ENCODE measurements at regions not wholly inside any gene's neighbourhood (a gene's known extent, or its start where the extent isn't known, plus 50 kb on each side); places are given as distances from the start of the nearest gene placed in this dataset.

DNA sequence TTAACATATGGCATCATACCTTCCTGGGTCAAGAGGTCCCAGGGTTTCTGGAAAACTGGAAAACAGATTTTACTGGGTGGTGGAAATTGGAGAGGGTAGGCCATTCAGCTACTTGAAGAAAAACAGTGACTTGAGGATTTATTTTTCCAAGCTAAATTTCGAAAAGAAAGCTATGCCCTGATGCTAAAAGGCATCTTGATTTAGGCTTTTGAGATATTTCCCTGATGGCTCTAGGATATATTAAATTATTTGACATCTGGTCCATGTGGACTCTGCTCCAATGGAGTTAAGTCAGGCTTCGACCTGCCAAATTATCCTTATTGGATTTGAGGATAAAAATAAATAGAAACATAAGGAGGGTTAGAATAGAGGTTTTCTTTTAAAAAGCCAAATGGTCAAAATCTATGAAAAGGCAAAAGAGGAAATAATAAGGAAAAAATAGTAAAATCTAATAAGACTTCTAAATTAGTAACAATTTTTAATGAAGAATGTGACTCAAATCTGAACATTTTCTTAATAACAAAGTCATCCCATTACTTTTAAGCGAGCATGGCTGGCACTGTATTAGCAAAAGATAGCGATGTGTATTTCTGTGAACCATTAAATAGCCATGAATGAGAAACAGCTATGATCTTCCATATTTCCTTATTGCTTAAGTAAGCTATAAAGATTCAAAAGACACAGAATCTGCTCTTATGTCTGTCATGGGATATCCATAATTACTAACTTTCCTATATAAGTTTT, 190.0 kb upstream of the MIR17HG start:
- Mint-ChIP-seq H3K4me3 (no peak overlapping the region), H3K36me3 (no peaks in the 10 kb centered on the region), H3K27me3 (peaks cover 5% of the 10 kb centered on the region), H3K4me1 (peaks cover 0 to 4% (median 1%) of the 10 kb centered on the region in 3 donors), H3K9me3 (peaks cover 0 to 7% (median 0%) of the 10 kb centered on the region in 3 donors), H3K27ac (no peak overlapping the region)

- H3K36me3 Mint-ChIP-seq, result no peaks in the 10 kb centered on the region
- peaks cover 0 to 1% (median 0%) of the 10 kb centered on the region in 3 donors for H3K4me1 Mint-ChIP-seq
- peaks cover 5% of the 10 kb centered on the region for H3K27me3 Mint-ChIP-seq
Measured at GRCh38 chr13:91158017-91158395, 189.5 kb upstream of the MIR17HG start.

DNA sequence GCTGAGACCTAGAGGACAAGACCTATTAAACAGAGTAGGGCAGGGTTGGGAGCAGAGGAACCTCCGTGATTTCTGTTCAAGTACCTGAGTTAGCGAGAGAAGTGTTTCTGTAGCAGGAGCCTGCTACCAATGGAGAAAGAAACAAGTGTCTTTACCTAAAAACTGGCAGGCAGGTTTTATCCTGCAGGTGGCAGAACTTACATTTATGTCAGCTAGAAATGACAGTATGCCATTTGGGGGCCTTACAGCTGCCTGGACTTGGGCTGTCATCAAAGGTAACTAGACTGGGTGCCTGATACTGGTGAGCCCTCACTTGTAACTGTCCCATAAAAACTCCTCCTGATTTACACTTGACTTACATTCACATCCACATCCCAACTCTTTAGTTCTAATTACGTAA, 185.3 kb upstream of the MIR17HG start:
- Mint-ChIP-seq H3K9me3 (peaks cover 0 to 4% (median 0%) of the 10 kb centered on the region in 3 donors), H3K4me1 (peaks cover 0 to 1% (median 0%) of the 10 kb centered on the region in 3 donors), H3K27me3 (no peaks in the 10 kb centered on the region)

More at GRCh38 chr13:91158017-91158395, 189.5 kb upstream of the MIR17HG start:
- Mint-ChIP-seq H3K4me3 (no peak overlapping the region), H3K27ac (no peak overlapping the region), H3K9me3 (peaks cover 0 to 7% (median 0%) of the 10 kb centered on the region in 3 donors)

GRCh38 chr13:91162589-91162988, 184.9 kb upstream of the MIR17HG start:
- Mint-ChIP-seq H3K27ac (no peak overlapping the region), H3K9me3 (peaks cover 0 to 4% (median 0%) of the 10 kb centered on the region in 3 donors), H3K27me3 (no peaks in the 10 kb centered on the region), H3K4me3 (no peak overlapping the region), H3K36me3 (no peaks in the 10 kb centered on the region), H3K4me1 (peaks cover 0 to 1% (median 0%) of the 10 kb centered on the region in 3 donors)

More for the DNA sequence above, 185.3 kb upstream of the MIR17HG start:
- Mint-ChIP-seq H3K36me3 (no peaks in the 10 kb centered on the region), H3K27ac (no peak overlapping the region), H3K4me3 (no peak overlapping the region)

DNA sequence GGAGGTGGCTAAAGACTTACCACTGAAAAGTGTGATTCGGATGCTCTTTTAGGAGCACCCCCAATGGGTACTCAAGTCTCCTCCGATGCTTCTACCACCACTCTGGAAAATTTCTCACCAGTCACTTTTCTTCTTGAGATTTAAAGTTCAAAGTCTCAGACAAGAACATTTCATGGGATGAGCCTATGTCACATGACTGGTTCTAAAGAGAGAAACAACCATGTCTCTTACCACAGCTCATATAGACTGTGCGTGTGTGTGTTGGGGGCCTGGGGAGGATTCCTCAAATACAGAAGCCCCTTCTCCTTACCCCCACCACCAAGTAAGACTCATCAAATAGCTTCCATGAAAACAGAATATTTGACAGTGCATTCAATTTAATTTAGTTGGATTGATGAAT, 181.7 kb upstream of the MIR17HG start:
- Mint-ChIP-seq H3K27ac (no peak overlapping the region), H3K36me3 (no peaks in the 10 kb centered on the region), H3K4me1 (peaks cover 0 to 1% (median 0%) of the 10 kb centered on the region in 3 donors), H3K4me3 (no peak overlapping the region), H3K27me3 (no peaks in the 10 kb centered on the region), H3K9me3 (no peaks in the 10 kb centered on the region)

DNA sequence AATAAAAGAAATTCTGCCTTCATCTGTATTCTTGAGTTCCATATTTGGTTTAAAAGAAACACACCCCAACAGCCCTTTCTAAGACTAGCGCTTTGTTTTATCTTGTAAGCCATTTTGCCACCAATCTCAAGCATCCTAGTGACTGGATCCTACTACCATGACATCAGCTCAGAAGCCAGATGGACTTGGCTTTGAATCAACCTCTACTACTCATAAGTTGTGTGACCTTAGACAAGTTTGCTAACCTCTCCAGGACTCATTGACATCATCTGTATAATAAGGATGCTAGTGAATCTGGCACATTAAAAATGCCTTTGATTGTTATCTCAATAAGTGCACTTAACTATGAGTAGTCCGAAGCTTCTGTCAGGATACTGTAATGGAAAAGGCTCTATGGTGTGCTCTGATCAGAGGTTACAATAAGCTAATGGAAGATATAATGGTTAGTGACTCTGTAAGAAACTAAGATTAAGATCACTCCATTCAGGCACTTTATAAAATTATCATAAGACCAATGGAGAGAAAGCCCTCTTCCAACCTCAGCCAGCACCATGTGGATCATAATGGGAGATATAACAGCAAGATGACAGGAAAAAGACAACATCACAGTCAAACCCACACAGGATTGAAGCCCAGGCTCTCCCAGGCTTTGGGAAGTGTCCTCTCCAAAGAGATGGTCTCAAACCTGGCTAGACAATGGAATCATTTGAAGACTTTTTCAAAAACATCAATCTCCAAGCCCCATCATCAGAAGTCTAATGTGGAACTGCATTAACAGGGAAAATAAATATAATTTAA, 180.6 kb upstream of the MIR17HG start:
- Mint-ChIP-seq H3K4me1 (no peaks in the 10 kb centered on the region), H3K27ac (no peak overlapping the region), H3K9me3 (no peaks in the 10 kb centered on the region), H3K36me3 (no peaks in the 10 kb centered on the region), H3K27me3 (peaks cover 2% of the 10 kb centered on the region), H3K4me3 (no peak overlapping the region)

- no peak overlapping the region for H3K27ac Mint-ChIP-seq
- no peak overlapping the region for H3K4me3 Mint-ChIP-seq
Measured at GRCh38 chr13:91167706-91168385, 179.6 kb upstream of the MIR17HG start.

GRCh38 chr13:91168386-91168711, 179.1 kb upstream of the MIR17HG start:
- Mint-ChIP-seq H3K4me1 (no peaks in the 10 kb centered on the region), H3K27me3 (peaks cover 2% of the 10 kb centered on the region), H3K27ac (no peak overlapping the region), H3K4me3 (no peak overlapping the region), H3K36me3 (no peaks in the 10 kb centered on the region), H3K9me3 (no peaks in the 10 kb centered on the region)

More at GRCh38 chr13:91167706-91168385, 179.6 kb upstream of the MIR17HG start:
- Mint-ChIP-seq H3K9me3 (no peaks in the 10 kb centered on the region), H3K4me1 (no peaks in the 10 kb centered on the region), H3K36me3 (no peaks in the 10 kb centered on the region), H3K27me3 (peaks cover 2% of the 10 kb centered on the region)

DNA sequence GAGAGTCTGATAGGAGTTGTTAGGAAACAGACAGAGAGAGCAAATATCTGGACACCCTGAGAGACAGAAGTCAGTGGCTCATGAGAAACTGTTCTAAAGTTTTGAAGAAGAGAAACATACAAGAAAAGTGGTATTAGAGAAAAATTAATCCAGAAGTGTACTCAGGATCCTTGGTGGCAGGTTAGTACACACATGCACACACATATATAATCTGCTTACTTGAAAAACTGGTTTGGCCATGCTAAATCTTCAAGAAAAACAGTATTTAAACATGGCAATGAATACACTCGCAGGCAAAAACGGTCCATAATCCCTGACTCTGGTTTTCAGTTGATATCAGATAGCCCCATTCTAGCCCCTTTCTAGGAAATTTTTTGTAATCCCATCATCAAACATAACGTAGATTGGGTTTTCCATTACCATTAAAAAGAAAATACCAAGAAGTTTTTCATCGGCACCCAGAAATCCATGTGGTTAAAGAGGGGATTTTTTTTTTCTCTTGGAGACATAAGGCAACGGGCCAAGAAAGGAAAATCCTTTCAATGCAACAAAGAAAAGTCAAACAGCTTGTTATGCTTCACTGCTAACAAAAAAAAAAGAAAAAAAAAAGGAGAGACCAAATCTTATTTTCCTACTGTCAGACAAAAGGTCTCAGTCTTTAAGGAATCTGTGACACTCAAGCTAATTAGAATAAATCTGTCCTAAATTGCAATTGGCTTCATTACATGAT, 178.0 kb upstream of the MIR17HG start:
- H3K27ac Mint-ChIP-seq, result no peak overlapping the region
- no peaks in the 10 kb centered on the region for H3K9me3 Mint-ChIP-seq
- H3K27me3 Mint-ChIP-seq, result peaks cover 2% of the 10 kb centered on the region
- H3K4me3 Mint-ChIP-seq, result no peak overlapping the region
- H3K36me3 Mint-ChIP-seq, result no peaks in the 10 kb centered on the region
- H3K4me1 Mint-ChIP-seq, result no peaks in the 10 kb centered on the region

- peaks cover 0 to 8% (median 0%) of the 10 kb centered on the region in 3 donors for H3K9me3 Mint-ChIP-seq
- no peak overlapping the region for H3K27ac Mint-ChIP-seq
- no peaks in the 10 kb centered on the region for H3K4me1 Mint-ChIP-seq
- H3K27me3 Mint-ChIP-seq, result peaks cover 9% of the 10 kb centered on the region
- peaks cover 4% of the 10 kb centered on the region for H3K36me3 Mint-ChIP-seq
- H3K4me3 Mint-ChIP-seq, result no peak overlapping the region
Measured at GRCh38 chr13:91172160-91172559, 175.3 kb upstream of the MIR17HG start.

- Mint-ChIP-seq H3K27me3 (peaks cover 9% of the 10 kb centered on the region), H3K4me3 (no peak overlapping the region), H3K27ac (no peak overlapping the region), H3K9me3 (peaks cover 0 to 10% (median 0%) of the 10 kb centered on the region in 3 donors), H3K36me3 (peaks cover 4% of the 10 kb centered on the region), H3K4me1 (no peaks in the 10 kb centered on the region)
Measured at GRCh38 chr13:91174886-91175501, 172.5 kb upstream of the MIR17HG start.

DNA sequence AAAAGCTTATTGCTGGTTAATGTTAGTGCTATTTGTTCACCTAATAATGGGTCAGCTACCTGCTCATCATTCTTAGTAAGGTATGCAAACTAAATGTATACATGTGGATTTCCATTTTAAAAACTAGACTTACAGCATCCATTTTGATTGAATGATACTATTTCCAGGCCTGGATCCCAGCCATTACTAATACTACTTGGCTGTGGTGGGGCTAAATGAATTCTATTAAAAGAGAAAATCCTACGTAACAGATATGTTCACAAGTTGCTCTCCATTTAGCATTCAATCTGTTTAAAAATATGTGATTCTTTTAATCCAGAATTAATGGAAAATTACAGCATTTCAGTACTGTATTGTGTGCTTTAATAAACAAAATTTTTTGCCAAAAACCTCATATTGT, 169.4 kb upstream of the MIR17HG start:
- Mint-ChIP-seq H3K27ac (no peak overlapping the region), H3K36me3 (peaks cover 4% of the 10 kb centered on the region), H3K27me3 (peaks cover 7% of the 10 kb centered on the region), H3K4me3 (no peak overlapping the region), H3K4me1 (no peaks in the 10 kb centered on the region), H3K9me3 (peaks cover 0 to 10% (median 0%) of the 10 kb centered on the region in 3 donors)

DNA sequence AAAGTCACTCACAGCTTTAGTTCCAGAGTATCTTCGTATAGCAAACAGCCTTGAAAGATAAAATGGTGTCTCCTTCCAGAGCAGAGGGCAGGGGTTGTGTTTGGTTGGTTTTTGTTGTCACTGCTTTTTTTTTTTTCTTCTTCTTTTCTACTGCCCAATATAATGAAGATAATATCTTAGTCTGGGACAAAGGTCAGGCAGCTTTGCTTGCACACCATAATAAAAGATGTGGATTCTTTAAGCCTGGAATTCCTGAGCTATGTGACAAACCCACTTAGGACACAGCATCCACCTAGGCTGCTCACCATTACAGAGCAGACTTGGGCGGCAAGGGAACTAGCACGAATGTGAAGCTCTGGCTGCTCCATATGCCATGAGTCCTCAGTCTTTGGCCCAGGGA, 165.6 kb upstream of the MIR17HG start:
- Mint-ChIP-seq H3K27me3 (no peaks in the 10 kb centered on the region), H3K4me3 (no peak overlapping the region), H3K9me3 (peaks cover 0 to 2% (median 0%) of the 10 kb centered on the region in 3 donors), H3K4me1 (no peaks in the 10 kb centered on the region), H3K27ac (no peak overlapping the region), H3K36me3 (no peaks in the 10 kb centered on the region)

DNA sequence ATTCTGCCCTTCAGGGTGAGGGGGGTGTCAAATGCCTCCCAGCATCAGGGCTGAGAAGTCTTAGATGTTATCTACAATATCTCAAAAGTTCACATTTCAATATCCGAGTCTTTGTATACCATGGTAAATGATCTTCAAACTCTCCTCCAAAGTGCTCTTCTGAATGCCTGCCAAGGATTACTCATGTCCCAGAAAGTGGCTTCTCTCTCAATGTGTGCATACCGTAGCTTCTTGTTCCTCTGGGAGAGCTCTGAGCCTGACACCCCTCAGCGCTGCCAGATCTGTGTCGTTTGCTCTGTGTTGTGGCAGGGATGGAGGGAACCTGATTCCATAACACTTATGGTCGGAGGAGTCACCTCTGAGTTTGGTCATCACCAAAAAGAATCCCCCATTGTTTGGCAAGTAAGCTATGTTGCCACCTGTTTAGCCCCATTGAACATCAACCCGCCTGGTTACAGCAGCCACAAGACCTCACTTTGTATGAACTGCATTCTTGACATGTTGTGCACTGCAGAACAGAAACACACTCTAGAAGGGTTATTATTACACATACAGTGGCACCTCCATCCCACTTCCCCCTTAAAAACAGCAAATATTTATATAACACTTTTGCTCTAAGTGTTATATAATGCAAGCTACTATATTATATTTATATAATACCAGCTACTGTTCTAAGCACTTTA, 163.1 kb upstream of the MIR17HG start:
- H3K27me3 Mint-ChIP-seq, result peaks cover 2% of the 10 kb centered on the region
- no peak overlapping the region for H3K4me3 Mint-ChIP-seq
- H3K4me1 Mint-ChIP-seq, result no peaks in the 10 kb centered on the region
- no peak overlapping the region for H3K27ac Mint-ChIP-seq
- H3K36me3 Mint-ChIP-seq, result no peaks in the 10 kb centered on the region
- no peaks in the 10 kb centered on the region for H3K9me3 Mint-ChIP-seq
